HepG2 (cell line): ENCODE measurements at regions not wholly inside any gene's neighbourhood (a gene's known extent, or its start where the extent isn't known, plus 50 kb on each side); places are given as distances from the start of the nearest gene placed in this dataset.

Experiments used
- ATAC-seq: fragments of 200-7000 bp; cut with Tn5 transposase; 3 replicates; pipeline ENCODE4 v1.9.1; 2020; ENCODE audit warnings: mild to moderate bottlenecking, moderate library complexity
- BruUV-seq: library from RNA; stranded (reverse); fragments of 400-500 nt; replicated peaks from 2 replicates; lab custom pipeline; 2021; lab: Mats Ljungman, UMichigan
- CTCF ChIA-PET: fragments of 300-600 bp; formaldehyde crosslinking; extraction: SDS; loops from one replicate; lab custom pipeline; 2021; ENCODE audit warnings: low total read pairs, inconsistent platforms, low intra/inter-chr PET ratio; lab: Yijun Ruan, JAX
- POLR2A ChIA-PET: fragments of 350-600 bp; sonication (Branson Sonifier 250); formaldehyde crosslinking; loops from one replicate; lab custom pipeline; 2020; ENCODE audit warnings: antibody characterized with exemption, inconsistent platforms; lab: Yijun Ruan, JAX
- DNase-seq: peaks from one replicate; pipeline ENCODE4 v3.0.0-alpha.2; 2015; ENCODE audit warnings: low spot score
- FAIRE-seq: peaks from 3 replicates; lab custom pipeline; 2011; peaks lifted over from hg19 to GRCh38; lab: Jason Lieb, UNC
- H2AFZ ChIP-seq: one replicate; pipeline ENCODE4 v1.6.1; 2011; ENCODE audit warnings: low read length, inconsistent platforms
- H3K27ac ChIP-seq: fragments of 300-600 bp; 3 replicates; pipeline ENCODE4 v1.8.0; 2011; ENCODE audit warnings: mixed run types, mild to moderate bottlenecking, mixed read lengths, low read length, inconsistent platforms; ENCODE audit not compliant: insufficient read depth; ENCODE audit errors: extremely low read length
- H3K27me3 ChIP-seq, 2 experiments: fragments of 200-600 bp in 1 of 2; 2 replicates in 1 of 2; 3 replicates in 1 of 2; pipeline versions ENCODE4 v1.6.0 to v1.8.0; 2011; ENCODE audit warnings: low read length in 2 of 2, mild to moderate bottlenecking in 2 of 2, moderate library complexity in 2 of 2, inconsistent platforms in 1 of 2; ENCODE audit not compliant: insufficient read depth in 2 of 2, control insufficient read depth in 1 of 2
- H3K36me3 ChIP-seq, 2 experiments: fragments of 200-600 bp in 1 of 2; replicated peaks in 1 of 2; 2 replicates in 1 of 2; 3 replicates in 1 of 2; pipeline versions ENCODE4 v1.5.1 to v1.8.0; 2011; ENCODE audit warnings: low read length in 2 of 2, inconsistent platforms in 1 of 2; ENCODE audit not compliant: insufficient read depth in 2 of 2, control insufficient read depth in 1 of 2
- H3K4me1 ChIP-seq: 2 replicates; pipeline ENCODE4 v1.5.1; 2012; ENCODE audit warnings: low read length, inconsistent platforms; ENCODE audit not compliant: insufficient read depth
- H3K4me2 ChIP-seq: 2 replicates; pipeline ENCODE4 v1.6.0; 2011; ENCODE audit warnings: low read depth, low read length, inconsistent platforms
- H3K4me3 ChIP-seq, 3 experiments: fragments of 200-600 bp in 1 of 3; sonication (generic), shearing (Covaris generic) in 1 of 3; replicated peaks in 1 of 3; 2 replicates each; pipeline ENCODE4 v1.5.1; 2011 to 2016; ENCODE audit warnings: low read length in 3 of 3, inconsistent platforms in 2 of 3, low read depth in 2 of 3, mild to moderate bottlenecking in 2 of 3, control low read depth in 1 of 3, mixed read lengths in 1 of 3; ENCODE audit not compliant: insufficient read depth in 1 of 3
- H3K79me2 ChIP-seq: one replicate; pipeline ENCODE4 v1.6.1; 2011; ENCODE audit warnings: low read length, inconsistent platforms; ENCODE audit not compliant: insufficient read depth
- H3K9ac ChIP-seq: 2 replicates; pipeline ENCODE4 v1.6.0; 2011; ENCODE audit warnings: mild to moderate bottlenecking, low read depth, low read length, inconsistent platforms; ENCODE audit not compliant: insufficient read depth
- H3K9me3 ChIP-seq: 2 replicates; pipeline ENCODE4 v1.5.1; 2012; ENCODE audit warnings: mild to moderate bottlenecking, low read length
- H4K20me1 ChIP-seq: 2 replicates; pipeline ENCODE4 v1.6.0; 2011; ENCODE audit warnings: inconsistent platforms, mild to moderate bottlenecking, low read length, moderate library complexity; ENCODE audit not compliant: insufficient read depth
- MXD4 ChIP-seq: IDR thresholded peaks from 2 replicates; pipeline ENCODE4 v1.6.1; 2016; ENCODE audit warnings: mild to moderate bottlenecking, missing biosample characterization, missing genetic modification reagents
- NBN ChIP-seq: fragments of 450-650 bp; conservative IDR thresholded peaks from 2 replicates; pipeline ENCODE4 v1.6.1; 2017
- PITX1 ChIP-seq: sonication (generic); formaldehyde crosslinking; IDR thresholded peaks from 2 replicates; pipeline ENCODE4 v1.5.1; 2020; ENCODE audit warnings: mild to moderate bottlenecking, missing genetic modification reagents
- SP2 ChIP-seq: sonication (generic); formaldehyde crosslinking; IDR thresholded peaks from 2 replicates; pipeline ENCODE4 v1.5.1; 2020; ENCODE audit warnings: mild to moderate bottlenecking, missing genetic modification reagents
- U2AF2 ChIP-seq: fragments of 200-400 bp; formaldehyde crosslinking; IDR thresholded peaks from 2 replicates; pipeline ENCODE4 v1.6.1; 2017; ENCODE audit warnings: low read depth, mild to moderate bottlenecking, low read length
- ZNF205 ChIP-seq: IDR thresholded peaks from 2 replicates; pipeline ENCODE4 v1.6.1; 2018; ENCODE audit warnings: missing biosample characterization, missing genetic modification reagents
- ZNF30 ChIP-seq: sonication (generic); formaldehyde crosslinking; IDR thresholded peaks from 2 replicates; pipeline ENCODE4 v1.5.0; 2020; ENCODE audit warnings: mild to moderate bottlenecking, missing genetic modification reagents
- ZNF530 ChIP-seq: sonication (generic); formaldehyde crosslinking; IDR thresholded peaks from 2 replicates; pipeline ENCODE4 v1.5.0; 2020; ENCODE audit warnings: low read depth, mild to moderate bottlenecking, missing genetic modification reagents
- WGBS: methylation state at CpG from one replicate; pipeline ENCODE4 v1.1.6; 2017; ENCODE audit warnings: low lambda C conversion rate; 5-methylcytosine and 5-hydroxymethylcytosine counted together
- in situ Hi-C: cut with HindIII; loops from 2 replicates; pipeline ENCODE4 v1.10.0; 2017; ENCODE audit warnings: low pct_unique_long_range_greater_than_20kb; ENCODE audit not compliant: extremely low pct_ligation_motif_present
- intact Hi-C: fragments of 100-400 bp; cut with micrococcal nuclease; formaldehyde crosslinking; loops from one replicate; pipeline ENCODE4 v1.10.0; 2022; ENCODE audit not compliant: unreplicated experiment
- TF ChIP-seq, protein P1 (sequence below): sonication (generic); formaldehyde crosslinking; conservative IDR thresholded peaks from 2 replicates; pipeline ENCODE4 v1.5.0; 2020; ENCODE audit warnings: missing genetic modification reagents

- Histone ChIP-seq H4K20me1 (no peaks in the 10 kb centered on the region), H3K36me3 (no peaks in the 10 kb centered on the region), H3K27me3 (peaks cover 0 to 12% of the 10 kb centered on the region in 2 experiments; a peak in 1 of 5 replicates), H3K27ac (no peak overlapping the region), H3K4me2 (no peak overlapping the region), H3K9me3 (no peaks in the 10 kb centered on the region), H2AFZ (no peak overlapping the region), H3K4me3 (no peak overlapping the region), H3K4me1 (no peaks in the 10 kb centered on the region), H3K79me2 (no peaks in the 10 kb centered on the region), H3K9ac (no peak overlapping the region)
- BruUV-seq: no TSS peak
- TF ChIP-seq U2AF2 (no peak), ZNF30 (CRISPR knock-in tag) (no peak), ZNF530 (no peak), NBN (no peak), ZNF205 (CRISPR knock-in tag) (no peak), PITX1 (CRISPR knock-in tag) (no peak), SP2 (CRISPR knock-in tag) (no peak), MXD4 (no peak)
- TF ChIP-seq, protein P1, sequence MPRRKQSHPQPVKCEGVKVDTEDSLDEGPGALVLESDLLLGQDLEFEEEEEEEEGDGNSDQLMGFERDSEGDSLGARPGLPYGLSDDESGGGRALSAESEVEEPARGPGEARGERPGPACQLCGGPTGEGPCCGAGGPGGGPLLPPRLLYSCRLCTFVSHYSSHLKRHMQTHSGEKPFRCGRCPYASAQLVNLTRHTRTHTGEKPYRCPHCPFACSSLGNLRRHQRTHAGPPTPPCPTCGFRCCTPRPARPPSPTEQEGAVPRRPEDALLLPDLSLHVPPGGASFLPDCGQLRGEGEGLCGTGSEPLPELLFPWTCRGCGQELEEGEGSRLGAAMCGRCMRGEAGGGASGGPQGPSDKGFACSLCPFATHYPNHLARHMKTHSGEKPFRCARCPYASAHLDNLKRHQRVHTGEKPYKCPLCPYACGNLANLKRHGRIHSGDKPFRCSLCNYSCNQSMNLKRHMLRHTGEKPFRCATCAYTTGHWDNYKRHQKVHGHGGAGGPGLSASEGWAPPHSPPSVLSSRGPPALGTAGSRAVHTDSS (CRISPR knock-in tag): no peak
- FAIRE-seq: no peak
- intact Hi-C loops (no loop called here), in situ Hi-C loops (no loop called here)
- DNase-seq: no peak
- POLR2A ChIA-PET: no interaction called here
- no peak for ATAC-seq
- WGBS: 44% methylated on average over 4 of the region's 4 CpGs
- CTCF ChIA-PET: no interaction called here
Measured at GRCh38 chr13:23957981-23958380, 60.7 kb upstream of the C1QTNF9B start.
